ENCODE measurements at regions not wholly inside any gene's neighbourhood (a gene's known extent, or its start where the extent isn't known, plus 50 kb on each side); places are given as distances from the start of the nearest gene placed in this dataset.

GRCh38 chr3:59411186-59411585, 361.4 kb upstream of the CFAP20DC start:
- ATAC-seq (no peak), DNase-seq (no peak)
- CTCF ChIA-PET = interaction anchor here (2.7 kb wide), 1 partner anchor 14 kb away, joined by 14 read pairs; no protein-coding TSS in a partner anchor
- H3K36me3 Mint-ChIP-seq (ENCODE audit: low read depth) = no peaks in the 10 kb centered on the region
- no peak overlapping the region for H3K4me3 Mint-ChIP-seq
- H3K27ac Mint-ChIP-seq = no peak overlapping the region
- no peaks in the 10 kb centered on the region for H3K9me3 Mint-ChIP-seq (ENCODE audit: insufficient read depth)
- no peaks in the 10 kb centered on the region for H3K27me3 Mint-ChIP-seq (ENCODE audit: low read depth)
- H3K4me1 Mint-ChIP-seq (ENCODE audit: low read depth) = peaks cover 13% of the 10 kb centered on the region
- POLR2A ChIA-PET = no interaction called here

DNA sequence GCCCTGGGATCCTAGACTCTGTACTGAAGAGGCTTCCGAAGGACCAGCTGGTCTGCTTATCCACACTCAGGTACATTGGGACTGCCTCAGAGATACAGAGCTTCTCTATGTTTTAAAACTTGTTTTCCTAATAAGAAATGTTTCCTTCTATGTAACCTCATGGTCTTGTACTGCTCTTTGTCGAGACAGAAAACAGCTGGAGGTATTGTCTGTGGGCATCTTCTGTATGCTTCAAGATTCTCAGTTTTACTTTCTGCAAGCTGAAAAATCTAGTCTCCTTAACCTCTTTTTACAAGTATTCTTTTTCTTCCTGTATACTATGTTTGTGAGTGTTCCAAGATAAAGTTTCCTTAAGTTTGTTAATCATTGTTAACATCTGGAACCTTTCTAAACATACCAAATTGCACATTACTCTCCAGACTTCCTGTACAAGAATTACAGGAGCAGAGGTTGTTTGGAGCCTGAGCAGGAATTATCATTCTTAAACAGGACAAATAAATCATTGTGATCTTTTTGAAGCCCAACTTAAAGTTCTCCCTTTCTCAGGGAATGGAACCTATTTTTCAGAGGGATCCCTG, 358.3 kb upstream of the CFAP20DC start:
- Mint-ChIP-seq H3K27me3 (ENCODE audit: low read depth) (no peaks in the 10 kb centered on the region), H3K9me3 (ENCODE audit: insufficient read depth) (no peaks in the 10 kb centered on the region), H3K36me3 (ENCODE audit: low read depth) (no peaks in the 10 kb centered on the region), H3K4me1 (ENCODE audit: low read depth) (peaks cover 13% of the 10 kb centered on the region), H3K27ac (peak overlapping the region; percentile 26), H3K4me3 (no peak overlapping the region)
- ChIA-PET CTCF (interaction anchor here (1.2 kb wide), 1 partner anchor 11 kb away, joined by 3 read pairs; no protein-coding TSS in a partner anchor), POLR2A (no interaction called here)
- ATAC-seq (no peak), DNase-seq (no peak)

GRCh38 chr3:59407425-59407824, 357.6 kb upstream of the CFAP20DC start:
- Mint-ChIP-seq H3K4me3 (no peak overlapping the region), H3K9me3 (ENCODE audit: insufficient read depth) (no peaks in the 10 kb centered on the region), H3K36me3 (ENCODE audit: low read depth) (no peaks in the 10 kb centered on the region), H3K4me1 (ENCODE audit: low read depth) (peaks cover 13% of the 10 kb centered on the region), H3K27me3 (ENCODE audit: low read depth) (no peaks in the 10 kb centered on the region), H3K27ac (no peak overlapping the region)
- ChIA-PET CTCF (interaction anchor here (1.2 to 1.3 kb wide), 2 partner anchors 11 to 93 kb away, joined by 3 read pairs; no protein-coding TSS in a partner anchor), POLR2A (no interaction called here)
- DNase-seq (no peak), ATAC-seq (no peak)

GRCh38 chr3:59406943-59407342, 357.1 kb upstream of the CFAP20DC start:
- ChIA-PET POLR2A (no interaction called here), CTCF (interaction anchor here (1.3 kb wide), 1 partner anchor 93 kb away, joined by 3 read pairs; no protein-coding TSS in a partner anchor)
- Mint-ChIP-seq H3K4me1 (ENCODE audit: low read depth) (peaks cover 13% of the 10 kb centered on the region), H3K9me3 (ENCODE audit: insufficient read depth) (no peaks in the 10 kb centered on the region), H3K4me3 (no peak overlapping the region), H3K27me3 (ENCODE audit: low read depth) (no peaks in the 10 kb centered on the region), H3K36me3 (ENCODE audit: low read depth) (no peaks in the 10 kb centered on the region), H3K27ac (peak overlapping the region; percentile 40)
- ATAC-seq (no peak), DNase-seq (no peak)

- ChIA-PET CTCF (no interaction called here), POLR2A (no interaction called here)
- no peaks in the 10 kb centered on the region for H3K9me3 Mint-ChIP-seq (ENCODE audit: insufficient read depth)
- DNase-seq (no peak), ATAC-seq (no peak)
- no peak overlapping the region for H3K27ac Mint-ChIP-seq
- H3K36me3 Mint-ChIP-seq (ENCODE audit: low read depth) = no peaks in the 10 kb centered on the region
- H3K4me1 Mint-ChIP-seq (ENCODE audit: low read depth) = peaks cover 13% of the 10 kb centered on the region
- H3K27me3 Mint-ChIP-seq (ENCODE audit: low read depth) = no peaks in the 10 kb centered on the region
- no peak overlapping the region for H3K4me3 Mint-ChIP-seq
These were observed 355.0 kb upstream of the CFAP20DC start for GRCh38 chr3:59404851-59405250.

DNA sequence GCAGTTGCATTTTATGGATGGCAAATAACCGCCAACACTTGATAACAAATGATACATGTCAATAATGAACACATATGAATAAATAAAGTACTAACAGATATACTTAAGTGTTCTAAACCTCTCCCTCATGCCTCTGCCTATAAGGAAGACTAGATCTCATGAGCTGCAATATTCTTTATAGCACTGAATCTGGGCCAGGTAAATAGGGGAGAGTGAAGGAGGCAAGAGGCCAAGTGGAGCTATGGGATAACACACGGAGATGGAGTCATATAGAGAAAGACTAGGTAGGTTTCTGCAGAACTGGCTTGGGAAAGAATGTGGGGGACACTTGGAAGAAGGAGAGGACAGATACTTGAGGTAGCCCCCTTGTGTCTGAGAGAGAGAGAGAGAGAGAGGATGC, 354.2 kb upstream of the CFAP20DC start:
- H3K27ac Mint-ChIP-seq = no peak overlapping the region
- H3K4me1 Mint-ChIP-seq (ENCODE audit: low read depth) = peaks cover 13% of the 10 kb centered on the region
- no peaks in the 10 kb centered on the region for H3K36me3 Mint-ChIP-seq (ENCODE audit: low read depth)
- H3K4me3 Mint-ChIP-seq = no peak overlapping the region
- H3K27me3 Mint-ChIP-seq (ENCODE audit: low read depth) = no peaks in the 10 kb centered on the region
- ATAC-seq (no peak), DNase-seq (no peak)
- POLR2A ChIA-PET = no interaction called here
- CTCF ChIA-PET = interaction anchor here (1.5 kb wide), 1 partner anchor 12 kb away, joined by 7 read pairs; no protein-coding TSS in a partner anchor
- no peaks in the 10 kb centered on the region for H3K9me3 Mint-ChIP-seq (ENCODE audit: insufficient read depth)

- no peaks in the 10 kb centered on the region for H3K9me3 Mint-ChIP-seq (ENCODE audit: insufficient read depth)
- H3K36me3 Mint-ChIP-seq (ENCODE audit: low read depth) = no peaks in the 10 kb centered on the region
- peaks cover 4% of the 10 kb centered on the region for H3K4me1 Mint-ChIP-seq (ENCODE audit: low read depth)
- H3K4me3 Mint-ChIP-seq = no peak overlapping the region
- ChIA-PET CTCF (no interaction called here), POLR2A (no interaction called here)
- no peaks in the 10 kb centered on the region for H3K27me3 Mint-ChIP-seq (ENCODE audit: low read depth)
- H3K27ac Mint-ChIP-seq = no peak overlapping the region
- DNase-seq (no peak), ATAC-seq (no peak)
These were observed 352.1 kb upstream of the CFAP20DC start for GRCh38 chr3:59401924-59402323.

GRCh38 chr3:59392116-59392515, 342.3 kb upstream of the CFAP20DC start:
- Mint-ChIP-seq H3K9me3 (ENCODE audit: insufficient read depth) (no peaks in the 10 kb centered on the region), H3K4me3 (no peak overlapping the region), H3K27me3 (ENCODE audit: low read depth) (no peaks in the 10 kb centered on the region), H3K4me1 (ENCODE audit: low read depth) (peaks cover 14% of the 10 kb centered on the region), H3K27ac (no peak overlapping the region), H3K36me3 (ENCODE audit: low read depth) (no peaks in the 10 kb centered on the region)
- ChIA-PET POLR2A (no interaction called here), CTCF (interaction anchor here (1.4 kb wide), 1 partner anchor 11 kb away, joined by 7 read pairs; no protein-coding TSS in a partner anchor)
- no peak for DNase-seq
- no peak for ATAC-seq

DNA sequence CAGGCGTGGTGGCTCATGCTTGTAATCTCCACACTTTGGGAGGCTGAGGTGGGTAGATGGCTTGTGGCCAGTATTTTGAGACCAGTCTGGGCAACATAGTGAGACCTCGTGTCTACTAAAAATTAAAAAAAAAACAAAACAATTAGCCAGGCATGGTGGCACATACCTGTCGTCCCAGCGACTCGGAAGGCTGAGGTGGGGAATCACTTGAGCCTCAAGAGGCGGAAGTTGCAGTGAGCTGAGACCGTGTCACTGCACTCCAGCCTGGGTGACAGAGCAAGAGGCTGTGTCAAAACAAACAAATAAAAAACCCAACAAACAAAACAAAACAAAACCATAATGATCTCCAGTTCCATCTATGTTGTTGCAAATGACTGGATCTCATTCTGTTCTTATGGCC, 341.3 kb upstream of the CFAP20DC start:
- ATAC-seq = no peak
- DNase-seq = no peak
- Mint-ChIP-seq H3K4me1 (ENCODE audit: low read depth) (peaks cover 20% of the 10 kb centered on the region), H3K27me3 (ENCODE audit: low read depth) (no peaks in the 10 kb centered on the region), H3K36me3 (ENCODE audit: low read depth) (peaks cover under 1% of the 10 kb centered on the region), H3K4me3 (no peak overlapping the region), H3K27ac (no peak overlapping the region), H3K9me3 (ENCODE audit: insufficient read depth) (no peaks in the 10 kb centered on the region)
- ChIA-PET POLR2A (no interaction called here), CTCF (no interaction called here)

- ChIA-PET POLR2A (no interaction called here), CTCF (no interaction called here)
- Mint-ChIP-seq H3K9me3 (ENCODE audit: insufficient read depth) (peaks cover 4% of the 10 kb centered on the region), H3K4me1 (ENCODE audit: low read depth) (peaks cover 31% of the 10 kb centered on the region), H3K36me3 (ENCODE audit: low read depth) (peaks cover 2% of the 10 kb centered on the region), H3K27me3 (ENCODE audit: low read depth) (no peaks in the 10 kb centered on the region), H3K27ac (peak overlapping the region; percentile 43), H3K4me3 (no peak overlapping the region)
- DNase-seq (no peak), ATAC-seq (no peak)
These were observed 338.9 kb upstream of the CFAP20DC start for GRCh38 chr3:59388555-59389270.

DNA sequence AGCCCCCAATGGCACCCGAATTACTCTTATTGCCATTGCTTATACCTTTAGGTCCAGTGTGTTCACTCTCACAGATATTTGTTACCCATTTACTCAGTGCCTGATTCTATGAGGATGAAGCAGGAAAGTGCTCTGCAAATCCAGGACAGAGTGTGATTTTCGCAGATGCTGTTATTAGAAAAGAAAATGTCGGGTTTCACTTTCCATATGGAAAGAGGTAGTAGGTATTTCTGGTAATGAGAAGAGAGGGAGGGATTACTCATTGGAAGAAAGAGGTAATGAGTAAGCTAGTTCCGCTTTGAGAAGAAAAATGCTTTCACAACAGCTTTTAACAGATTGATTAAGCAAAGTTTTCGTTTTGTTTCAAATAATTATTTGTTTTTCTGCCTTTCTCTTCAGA, 336.3 kb upstream of the CFAP20DC start:
- Mint-ChIP-seq H3K36me3 (ENCODE audit: low read depth) (peaks cover 2% of the 10 kb centered on the region), H3K4me1 (ENCODE audit: low read depth) (peaks cover 30% of the 10 kb centered on the region), H3K27me3 (ENCODE audit: low read depth) (no peaks in the 10 kb centered on the region), H3K27ac (peak overlapping the region; percentile 71), H3K9me3 (ENCODE audit: insufficient read depth) (peaks cover 4% of the 10 kb centered on the region), H3K4me3 (no peak overlapping the region)
- ATAC-seq = peak; percentile 33
- POLR2A ChIA-PET = interaction anchor here (0.6 kb wide), 1 partner anchor 206 kb away, joined by 3 read pairs; no protein-coding TSS in a partner anchor
- CTCF ChIA-PET = interaction anchor here (0.7 to 1.5 kb wide), 6 partner anchors 39 to 471 kb away, joined by 3 to 5 read pairs (median 3); no protein-coding TSS in a partner anchor
- no peak for DNase-seq

- H3K36me3 Mint-ChIP-seq (ENCODE audit: low read depth) = peaks cover 2% of the 10 kb centered on the region
- POLR2A ChIA-PET = interaction anchor here (0.6 kb wide), 1 partner anchor 205 kb away, joined by 3 read pairs; no protein-coding TSS in a partner anchor
- peaks cover 4% of the 10 kb centered on the region for H3K9me3 Mint-ChIP-seq (ENCODE audit: insufficient read depth)
These were observed 335.7 kb upstream of the CFAP20DC start for GRCh38 chr3:59385547-59385946.

More at GRCh38 chr3:59385547-59385946, 335.7 kb upstream of the CFAP20DC start:
- no peak for DNase-seq
- Mint-ChIP-seq H3K4me3 (no peak overlapping the region), H3K27ac (no peak overlapping the region), H3K27me3 (ENCODE audit: low read depth) (no peaks in the 10 kb centered on the region), H3K4me1 (ENCODE audit: low read depth) (peaks cover 30% of the 10 kb centered on the region)
- ATAC-seq = no peak
- CTCF ChIA-PET = interaction anchor here (0.6 to 1.5 kb wide), 2 partner anchors 40 to 1996 kb away, joined by 3 to 5 read pairs; no protein-coding TSS in a partner anchor

All from activated CD8-positive, alpha-beta T cell treated with anti-CD3 and anti-CD28 coated beads, Interleukin-2, amount 10 ng/mL, durations not matched to agents 7 days and 5 days (primary cell).